Mammary epithelial cell (primary cell): ENCODE measurements at regions not wholly inside any gene's neighbourhood (a gene's known extent, or its start where the extent isn't known, plus 50 kb on each side); places are given as distances from the start of the nearest gene placed in this dataset.

Experiments
- EZH2 ChIP-seq: IDR thresholded peaks from 2 replicates; pipeline ENCODE4 v1.6.1; 2012; ENCODE audit warnings: low read length, inconsistent platforms, borderline replicate concordance
- TF ChIP-seq, protein P1 (sequence below), 2 donors: IDR thresholded peaks in 1 of 2; conservative IDR thresholded peaks in 1 of 2; 2 replicates each; pipeline ENCODE4 v1.5.1; 2011 to 2012; ENCODE audit warnings: inconsistent platforms in 2 of 2, low read length in 2 of 2, mild to moderate bottlenecking in 2 of 2, control low read depth in 1 of 2, low read depth in 1 of 2; ENCODE audit not compliant: insufficient read depth in 1 of 2; ENCODE audit errors: extremely low read depth in 1 of 2

DNA sequence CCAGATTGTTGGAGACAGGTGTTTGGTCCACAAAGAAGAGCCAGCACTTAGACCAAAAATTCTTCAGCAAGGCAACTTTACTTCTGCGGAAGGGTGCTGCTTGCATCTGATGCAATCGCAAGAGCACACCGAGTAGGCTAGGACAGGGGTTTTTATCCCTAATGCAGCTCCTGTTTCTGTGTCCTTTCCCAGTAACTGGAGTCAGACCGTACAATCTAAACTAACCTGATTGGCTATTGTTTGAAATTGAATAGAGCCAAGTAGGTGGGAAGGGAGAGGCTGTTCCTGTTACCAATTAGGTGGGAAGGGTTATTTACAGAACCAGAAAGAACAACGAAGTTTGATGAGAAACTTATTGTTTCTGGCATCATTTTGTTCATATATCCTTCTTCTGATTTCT lies 77.6 kb downstream of the CHCHD4 start:
- TF ChIP-seq, protein P1, sequence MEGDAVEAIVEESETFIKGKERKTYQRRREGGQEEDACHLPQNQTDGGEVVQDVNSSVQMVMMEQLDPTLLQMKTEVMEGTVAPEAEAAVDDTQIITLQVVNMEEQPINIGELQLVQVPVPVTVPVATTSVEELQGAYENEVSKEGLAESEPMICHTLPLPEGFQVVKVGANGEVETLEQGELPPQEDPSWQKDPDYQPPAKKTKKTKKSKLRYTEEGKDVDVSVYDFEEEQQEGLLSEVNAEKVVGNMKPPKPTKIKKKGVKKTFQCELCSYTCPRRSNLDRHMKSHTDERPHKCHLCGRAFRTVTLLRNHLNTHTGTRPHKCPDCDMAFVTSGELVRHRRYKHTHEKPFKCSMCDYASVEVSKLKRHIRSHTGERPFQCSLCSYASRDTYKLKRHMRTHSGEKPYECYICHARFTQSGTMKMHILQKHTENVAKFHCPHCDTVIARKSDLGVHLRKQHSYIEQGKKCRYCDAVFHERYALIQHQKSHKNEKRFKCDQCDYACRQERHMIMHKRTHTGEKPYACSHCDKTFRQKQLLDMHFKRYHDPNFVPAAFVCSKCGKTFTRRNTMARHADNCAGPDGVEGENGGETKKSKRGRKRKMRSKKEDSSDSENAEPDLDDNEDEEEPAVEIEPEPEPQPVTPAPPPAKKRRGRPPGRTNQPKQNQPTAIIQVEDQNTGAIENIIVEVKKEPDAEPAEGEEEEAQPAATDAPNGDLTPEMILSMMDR (conservative IDR thresholded peaks at IDR 0.05 in 1 of 2, IDR thresholded peaks at IDR 0.05 in 1 of 2; ENCODE audit: extremely low read depth in 1 of 2, insufficient read depth in 1 of 2, low read depth in 1 of 2, low read length in 2 of 2): no peak
- no peak for TF ChIP-seq EZH2
